Vagina (tissue), 2 donors: ENCODE measurements at regions not wholly inside any gene's neighbourhood (a gene's known extent, or its start where the extent isn't known, plus 50 kb on each side); places are given as distances from the start of the nearest gene placed in this dataset.

ENCODE experiments used
- DNase-seq, 2 donors: peaks; one replicate each; pipeline ENCODE4 v3.0.0-alpha.2; 2017; ENCODE audit errors: extremely low spot score in 2 of 2
- H3K27ac ChIP-seq: fragments of 200-600 bp; sonication (generic); one replicate; pipeline ENCODE4 v1.5.1; 2019
- H3K27me3 ChIP-seq: fragments of 200-600 bp; sonication (generic); one replicate; pipeline ENCODE4 v1.5.1; 2019
- H3K36me3 ChIP-seq, 2 donors: fragments of 200-600 bp; sonication (generic); one replicate each; pipeline ENCODE4 v1.5.1; 2017 to 2019
- H3K4me1 ChIP-seq: fragments of 200-600 bp; sonication (generic); one replicate; pipeline ENCODE4 v1.5.1; 2019
- H3K4me3 ChIP-seq, 2 donors: fragments of 200-600 bp; sonication (generic); 1 replicate in 1 of 2; 2 replicates in 1 of 2; pipeline ENCODE4 v1.5.1; 2016 to 2019
- H3K9me3 ChIP-seq: fragments of 200-600 bp; sonication (generic); one replicate; pipeline ENCODE4 v1.5.1; 2019
- POLR2A ChIP-seq, 2 donors: fragments of 450-650 bp; IDR thresholded peaks; one replicate each; pipeline ENCODE4 v1.6.1; 2017; ENCODE audit warnings: antibody characterized with exemption in 2 of 2, mild to moderate bottlenecking in 2 of 2, moderate library complexity in 2 of 2
- POLR2AphosphoS5 ChIP-seq, 2 donors: sonication (generic); formaldehyde crosslinking; IDR thresholded peaks; one replicate each; pipeline ENCODE4 v1.9.0; 2017; ENCODE audit warnings: antibody characterized with exemption in 2 of 2, mild to moderate bottlenecking in 2 of 2, low read depth in 1 of 2; ENCODE audit not compliant: insufficient read depth in 1 of 2
- intact Hi-C: fragments of 100-400 bp; cut with DNase I; formaldehyde crosslinking; loops from one replicate; pipeline ENCODE4 v1.15.1; 2023
- TF ChIP-seq, protein P1 (sequence below), 3 experiments: fragments of 450-650 bp in 2 of 3; fragments of 200-600 bp in 1 of 3; sonication (generic) in 1 of 3; IDR thresholded peaks; one replicate each; pipeline ENCODE4 v1.5.1; 2017 to 2019; ENCODE audit warnings: antibody characterized with exemption in 3 of 3, mild to moderate bottlenecking in 2 of 3, moderate library complexity in 2 of 3

DNA sequence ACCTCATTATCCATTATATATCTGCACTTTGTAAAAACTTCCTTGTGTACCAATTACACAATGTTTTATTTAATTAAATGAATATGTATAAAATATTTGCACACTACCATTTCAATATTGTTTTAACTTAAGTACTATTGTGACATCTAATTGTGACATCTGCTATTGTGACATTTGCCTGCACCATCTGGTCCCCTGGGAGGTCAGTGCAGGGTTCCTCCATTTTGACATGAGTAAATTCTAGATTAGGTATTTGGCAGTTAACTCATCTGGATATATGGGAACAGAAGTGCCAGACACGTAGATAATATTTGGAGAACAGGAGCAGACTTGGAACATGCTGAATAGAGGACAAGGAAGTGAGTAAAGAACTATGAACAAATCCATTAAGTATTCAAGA lies 332.1 kb downstream of the VGLL3 start:
- no peaks in the 10 kb centered on the region for H3K27me3 ChIP-seq
- no peaks in the 10 kb centered on the region for H3K9me3 ChIP-seq
- H3K4me1 ChIP-seq: no peaks in the 10 kb centered on the region
- TF ChIP-seq, protein P1, sequence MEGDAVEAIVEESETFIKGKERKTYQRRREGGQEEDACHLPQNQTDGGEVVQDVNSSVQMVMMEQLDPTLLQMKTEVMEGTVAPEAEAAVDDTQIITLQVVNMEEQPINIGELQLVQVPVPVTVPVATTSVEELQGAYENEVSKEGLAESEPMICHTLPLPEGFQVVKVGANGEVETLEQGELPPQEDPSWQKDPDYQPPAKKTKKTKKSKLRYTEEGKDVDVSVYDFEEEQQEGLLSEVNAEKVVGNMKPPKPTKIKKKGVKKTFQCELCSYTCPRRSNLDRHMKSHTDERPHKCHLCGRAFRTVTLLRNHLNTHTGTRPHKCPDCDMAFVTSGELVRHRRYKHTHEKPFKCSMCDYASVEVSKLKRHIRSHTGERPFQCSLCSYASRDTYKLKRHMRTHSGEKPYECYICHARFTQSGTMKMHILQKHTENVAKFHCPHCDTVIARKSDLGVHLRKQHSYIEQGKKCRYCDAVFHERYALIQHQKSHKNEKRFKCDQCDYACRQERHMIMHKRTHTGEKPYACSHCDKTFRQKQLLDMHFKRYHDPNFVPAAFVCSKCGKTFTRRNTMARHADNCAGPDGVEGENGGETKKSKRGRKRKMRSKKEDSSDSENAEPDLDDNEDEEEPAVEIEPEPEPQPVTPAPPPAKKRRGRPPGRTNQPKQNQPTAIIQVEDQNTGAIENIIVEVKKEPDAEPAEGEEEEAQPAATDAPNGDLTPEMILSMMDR (IDR thresholded peaks at IDR 0.05): no peak
- TF ChIP-seq POLR2AphosphoS5 (IDR thresholded peaks at IDR 0.05; ENCODE audit: insufficient read depth in 1 of 2, low read depth in 1 of 2): no peak
- no peak for TF ChIP-seq POLR2A (IDR thresholded peaks at IDR 0.05)
- no peaks in the 10 kb centered on the region for H3K36me3 ChIP-seq
- H3K27ac ChIP-seq: no peak overlapping the region
- no peak for DNase-seq
- intact Hi-C loops: no loop called here
- no peak overlapping the region for H3K4me3 ChIP-seq

DNA sequence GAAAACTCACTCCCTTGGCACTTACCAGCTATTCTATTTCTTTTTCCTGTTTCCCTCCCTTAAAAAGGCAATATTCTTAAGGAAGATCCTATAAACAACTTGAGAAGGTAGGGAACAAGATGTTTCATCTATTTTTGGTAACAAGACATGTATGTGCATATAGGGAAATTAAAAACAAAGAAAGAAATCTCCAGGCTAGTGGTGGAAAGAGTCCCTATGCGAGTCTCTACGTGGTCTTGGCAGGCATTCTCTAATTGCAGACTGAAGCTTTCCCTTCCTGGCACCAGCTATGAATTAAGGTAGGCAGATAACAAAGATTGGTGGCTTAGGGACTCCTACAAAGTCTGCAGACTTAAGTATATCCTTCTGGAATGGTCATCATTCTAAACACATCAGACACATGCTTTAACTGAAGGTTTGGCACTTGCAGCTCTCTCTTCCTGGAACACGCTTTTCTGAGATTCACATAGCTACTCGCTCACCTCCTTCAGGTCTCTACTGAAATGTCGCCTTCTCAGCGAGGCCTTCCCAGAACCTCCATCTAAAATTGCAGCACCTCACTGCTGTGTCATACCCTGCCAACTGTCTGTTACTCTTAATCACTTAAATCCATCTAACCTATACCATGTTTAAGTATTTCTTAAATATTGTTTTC lies 336.0 kb downstream of the VGLL3 start:
- no peak overlapping the region for H3K4me3 ChIP-seq
- TF ChIP-seq POLR2A (IDR thresholded peaks at IDR 0.05): no peak
- TF ChIP-seq, protein P1 (IDR thresholded peaks at IDR 0.05): no peak
- TF ChIP-seq POLR2AphosphoS5 (IDR thresholded peaks at IDR 0.05; ENCODE audit: insufficient read depth in 1 of 2, low read depth in 1 of 2): no peak
- intact Hi-C loops: no loop called here
- no peak for DNase-seq
- no peak overlapping the region for H3K27ac ChIP-seq
- no peaks in the 10 kb centered on the region for H3K36me3 ChIP-seq
- H3K27me3 ChIP-seq: no peaks in the 10 kb centered on the region
- no peaks in the 10 kb centered on the region for H3K4me1 ChIP-seq
- H3K9me3 ChIP-seq: no peaks in the 10 kb centered on the region

DNA sequence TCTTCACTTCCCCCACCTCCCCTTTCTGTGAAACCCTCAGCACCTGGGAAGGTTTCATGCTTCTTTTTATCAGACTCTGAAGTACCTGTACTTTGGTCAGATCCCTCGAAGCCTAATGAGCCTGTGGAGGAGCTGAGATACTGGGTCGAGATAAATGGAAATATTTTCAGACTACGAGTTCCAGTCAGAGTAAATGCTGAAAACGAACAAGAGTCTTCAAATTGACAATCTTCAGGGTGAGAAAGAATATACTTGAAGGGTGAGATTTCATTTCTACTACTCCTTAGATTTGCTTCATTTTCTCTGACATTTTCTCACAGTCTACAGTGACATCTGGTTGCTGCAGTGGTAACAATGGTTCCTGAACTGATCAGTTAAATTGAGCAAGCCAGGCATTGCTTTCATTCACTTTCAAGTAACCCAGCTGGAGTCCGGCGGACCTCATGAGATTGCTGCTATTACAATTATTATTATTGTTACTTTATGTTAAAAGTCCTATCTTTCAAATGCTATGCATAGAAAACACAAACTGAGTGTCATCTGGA lies 337.2 kb downstream of the VGLL3 start:
- Histone ChIP-seq H3K4me3 (no peak overlapping the region), H3K9me3 (no peaks in the 10 kb centered on the region), H3K4me1 (no peaks in the 10 kb centered on the region), H3K36me3 (no peaks in the 10 kb centered on the region), H3K27me3 (no peaks in the 10 kb centered on the region), H3K27ac (no peak overlapping the region)
- intact Hi-C loops: no loop called here
- no peak for DNase-seq
- TF ChIP-seq, protein P1 (IDR thresholded peaks at IDR 0.05): no peak
- no peak for TF ChIP-seq POLR2AphosphoS5 (IDR thresholded peaks at IDR 0.05; ENCODE audit: insufficient read depth in 1 of 2, low read depth in 1 of 2)

DNA sequence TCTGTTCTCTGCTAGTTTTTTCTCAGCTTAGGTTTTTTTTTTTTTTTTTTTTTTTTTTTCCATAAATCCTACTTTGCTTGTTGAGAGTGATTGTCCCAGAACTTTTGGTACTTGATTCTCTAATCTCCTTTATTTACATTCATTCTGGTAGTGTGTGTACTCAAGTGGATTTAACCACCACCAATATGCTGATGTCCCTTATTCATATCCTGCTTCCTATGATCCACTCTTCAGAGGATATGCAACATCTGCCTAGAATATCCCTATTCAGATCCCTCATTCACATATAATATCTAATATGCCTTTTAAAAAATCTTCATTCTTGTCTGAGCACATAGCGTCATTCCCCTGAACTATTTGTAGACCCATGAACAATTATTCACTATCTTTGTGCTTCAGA lies 342.9 kb downstream of the VGLL3 start:
- intact Hi-C loops: no loop called here

DNA sequence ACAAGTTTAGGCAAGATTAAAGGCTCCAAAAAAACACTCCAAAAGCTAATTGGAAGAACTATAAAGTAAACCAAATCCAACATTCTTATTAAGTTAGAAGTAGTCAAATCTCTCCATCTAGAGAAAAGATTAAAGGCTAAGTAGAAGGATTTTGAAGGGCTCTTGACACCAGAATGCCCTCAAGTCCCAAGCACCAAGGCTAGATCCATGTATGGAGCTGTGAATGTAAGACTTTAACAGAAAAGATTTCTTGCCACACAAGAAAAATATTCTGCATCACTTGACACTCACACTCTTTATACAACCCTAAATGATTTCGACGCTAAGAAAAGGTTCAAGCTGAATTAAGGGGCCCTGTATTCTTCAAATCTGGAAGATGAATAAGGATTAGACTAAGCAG lies 345.2 kb downstream of the VGLL3 start:
- H3K27ac ChIP-seq: no peak overlapping the region
- H3K4me3 ChIP-seq: no peak overlapping the region
- H3K27me3 ChIP-seq: no peaks in the 10 kb centered on the region
- no peak for DNase-seq
- intact Hi-C loops: no loop called here
- H3K9me3 ChIP-seq: no peaks in the 10 kb centered on the region
- H3K36me3 ChIP-seq: no peaks in the 10 kb centered on the region
- no peaks in the 10 kb centered on the region for H3K4me1 ChIP-seq
- TF ChIP-seq POLR2AphosphoS5 (IDR thresholded peaks at IDR 0.05; ENCODE audit: insufficient read depth in 1 of 2, low read depth in 1 of 2): no peak
- TF ChIP-seq, protein P1 (IDR thresholded peaks at IDR 0.05): no peak
- TF ChIP-seq POLR2A (IDR thresholded peaks at IDR 0.05): no peak

More for the DNA sequence above, 342.9 kb downstream of the VGLL3 start:
- DNase-seq: no peak
- H3K9me3 ChIP-seq: no peaks in the 10 kb centered on the region
- TF ChIP-seq POLR2A (IDR thresholded peaks at IDR 0.05) (no peak), POLR2AphosphoS5 (IDR thresholded peaks at IDR 0.05; ENCODE audit: insufficient read depth in 1 of 2, low read depth in 1 of 2) (no peak)
- TF ChIP-seq, protein P1 (IDR thresholded peaks at IDR 0.05): no peak
- no peaks in the 10 kb centered on the region for H3K4me1 ChIP-seq
- H3K36me3 ChIP-seq: no peaks in the 10 kb centered on the region
- no peak overlapping the region for H3K4me3 ChIP-seq
- H3K27ac ChIP-seq: no peak overlapping the region
- no peaks in the 10 kb centered on the region for H3K27me3 ChIP-seq
